Fibroblast of mammary gland (primary cell): ENCODE measurements at regions not wholly inside any gene's neighbourhood (a gene's known extent, or its start where the extent isn't known, plus 50 kb on each side); places are given as distances from the start of the nearest gene placed in this dataset.

Experiments used
- DNase-seq: peaks from one replicate; pipeline ENCODE4 v3.0.0-alpha.2; 2010; ENCODE audit warnings: low read depth
- H3K4me3 ChIP-seq: 2 replicates; pipeline ENCODE4 v1.5.1; 2011; ENCODE audit warnings: low read depth, mild to moderate bottlenecking, low read length, moderate library complexity; ENCODE audit not compliant: control insufficient read depth
- TF ChIP-seq, protein P1 (sequence below): conservative IDR thresholded peaks from 2 replicates; pipeline ENCODE4 v1.5.1; 2011; ENCODE audit warnings: low read depth, low read length, inconsistent platforms; ENCODE audit not compliant: control insufficient read depth, insufficient read depth

DNA sequence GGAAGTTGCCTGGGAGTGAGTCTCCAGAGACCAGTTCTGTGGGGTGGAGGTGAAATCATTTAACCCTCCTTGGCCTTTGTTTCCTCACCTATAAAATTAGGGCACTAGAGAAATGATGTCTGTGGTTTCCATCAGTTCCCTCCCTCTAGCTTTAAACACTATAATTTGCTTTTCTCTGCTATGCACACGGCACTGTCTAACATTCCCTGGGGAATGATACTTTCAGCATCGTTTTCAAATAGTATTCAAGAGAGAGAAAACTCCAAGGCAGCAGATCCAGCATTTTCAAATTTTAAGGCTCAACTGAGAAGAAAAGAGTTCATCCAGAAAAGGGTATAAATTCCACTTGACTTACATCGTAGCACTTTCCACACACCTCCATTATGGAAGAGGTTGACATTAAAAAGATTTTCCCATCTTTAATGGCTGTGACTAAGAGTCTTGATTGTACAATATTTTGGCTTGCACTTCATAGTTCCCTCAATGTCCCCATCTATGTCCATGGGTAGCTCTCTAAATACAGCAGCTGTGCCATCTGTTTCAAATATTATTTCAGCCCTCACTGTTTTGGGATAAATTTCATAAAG is 137.7 kb upstream of the ZPLD1 start:
- no peak overlapping the region for H3K4me3 ChIP-seq
- TF ChIP-seq, protein P1, sequence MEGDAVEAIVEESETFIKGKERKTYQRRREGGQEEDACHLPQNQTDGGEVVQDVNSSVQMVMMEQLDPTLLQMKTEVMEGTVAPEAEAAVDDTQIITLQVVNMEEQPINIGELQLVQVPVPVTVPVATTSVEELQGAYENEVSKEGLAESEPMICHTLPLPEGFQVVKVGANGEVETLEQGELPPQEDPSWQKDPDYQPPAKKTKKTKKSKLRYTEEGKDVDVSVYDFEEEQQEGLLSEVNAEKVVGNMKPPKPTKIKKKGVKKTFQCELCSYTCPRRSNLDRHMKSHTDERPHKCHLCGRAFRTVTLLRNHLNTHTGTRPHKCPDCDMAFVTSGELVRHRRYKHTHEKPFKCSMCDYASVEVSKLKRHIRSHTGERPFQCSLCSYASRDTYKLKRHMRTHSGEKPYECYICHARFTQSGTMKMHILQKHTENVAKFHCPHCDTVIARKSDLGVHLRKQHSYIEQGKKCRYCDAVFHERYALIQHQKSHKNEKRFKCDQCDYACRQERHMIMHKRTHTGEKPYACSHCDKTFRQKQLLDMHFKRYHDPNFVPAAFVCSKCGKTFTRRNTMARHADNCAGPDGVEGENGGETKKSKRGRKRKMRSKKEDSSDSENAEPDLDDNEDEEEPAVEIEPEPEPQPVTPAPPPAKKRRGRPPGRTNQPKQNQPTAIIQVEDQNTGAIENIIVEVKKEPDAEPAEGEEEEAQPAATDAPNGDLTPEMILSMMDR = no peak
- DNase-seq = peak; percentile 1

DNA sequence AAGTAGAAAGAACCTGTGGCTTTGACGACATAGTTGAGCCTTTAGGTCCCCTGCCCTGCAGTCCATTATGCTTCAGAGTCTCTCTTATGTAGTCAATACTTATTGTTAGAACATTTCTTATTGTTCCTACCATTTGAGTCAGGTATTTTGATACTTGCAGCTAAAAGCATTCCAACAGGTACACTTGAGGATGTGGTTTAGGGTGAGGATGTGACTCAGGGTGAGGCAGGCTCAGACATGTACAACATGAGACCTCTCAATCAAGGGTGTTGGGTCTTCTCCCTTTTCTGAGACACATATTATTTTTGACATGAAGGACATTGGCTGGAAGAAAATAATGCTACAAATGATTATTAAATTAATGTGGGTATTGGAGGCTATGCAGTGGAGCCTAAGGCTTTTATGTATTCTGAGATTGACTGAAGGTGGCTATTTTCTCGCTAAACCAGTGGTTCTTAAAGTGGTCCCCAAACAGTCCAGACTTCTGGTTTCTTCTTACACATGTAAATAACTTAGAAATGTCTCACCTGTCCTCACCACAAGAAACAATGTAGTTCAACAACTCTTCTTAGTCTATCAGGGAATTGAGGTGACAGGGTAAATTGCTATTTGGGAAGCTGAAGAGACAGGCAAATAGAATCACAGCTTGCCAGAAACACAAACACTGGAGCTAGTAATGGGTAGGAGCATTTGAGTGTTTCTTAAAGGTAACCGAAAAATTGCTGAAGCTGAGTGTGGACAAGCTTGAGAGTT is 135.5 kb upstream of the ZPLD1 start:
- TF ChIP-seq, protein P1 = no peak
- no peak overlapping the region for H3K4me3 ChIP-seq
- DNase-seq = no peak

DNA sequence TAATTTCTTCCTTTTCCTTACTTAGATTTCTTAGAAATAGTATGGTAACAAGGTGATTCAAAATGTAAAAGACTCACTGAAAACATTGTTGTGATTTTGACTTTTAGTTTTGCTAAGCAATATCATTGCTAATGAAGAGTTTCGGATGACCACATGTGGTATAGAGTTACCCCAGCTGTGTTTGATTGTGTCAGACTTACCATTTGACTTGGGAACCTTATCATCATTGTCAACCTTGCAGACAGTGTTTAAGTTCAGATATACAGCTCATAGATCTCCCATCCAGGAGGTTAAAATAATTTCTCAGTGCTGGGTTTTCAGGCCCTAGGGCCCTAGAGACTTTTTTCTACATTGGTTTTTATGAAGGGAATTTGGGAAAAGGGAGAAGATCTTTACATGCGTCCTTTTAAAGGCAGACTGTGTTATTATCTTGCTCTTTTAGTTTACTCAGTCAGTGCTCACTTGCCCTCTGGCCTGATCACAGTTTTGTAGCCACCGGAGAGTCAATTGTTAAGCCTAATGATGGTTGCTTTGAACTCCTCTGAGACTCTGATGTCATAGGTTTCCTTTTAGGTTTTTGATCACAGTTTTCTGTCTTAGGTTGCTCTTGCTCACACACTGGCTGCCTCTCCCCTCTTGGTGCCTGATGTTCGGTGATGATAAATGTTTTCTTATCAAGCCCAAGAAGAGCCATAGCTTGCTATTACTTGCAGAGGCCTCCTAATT is 133.5 kb upstream of the ZPLD1 start:
- TF ChIP-seq, protein P1 = no peak
- H3K4me3 ChIP-seq = no peak overlapping the region
- no peak for DNase-seq

DNA sequence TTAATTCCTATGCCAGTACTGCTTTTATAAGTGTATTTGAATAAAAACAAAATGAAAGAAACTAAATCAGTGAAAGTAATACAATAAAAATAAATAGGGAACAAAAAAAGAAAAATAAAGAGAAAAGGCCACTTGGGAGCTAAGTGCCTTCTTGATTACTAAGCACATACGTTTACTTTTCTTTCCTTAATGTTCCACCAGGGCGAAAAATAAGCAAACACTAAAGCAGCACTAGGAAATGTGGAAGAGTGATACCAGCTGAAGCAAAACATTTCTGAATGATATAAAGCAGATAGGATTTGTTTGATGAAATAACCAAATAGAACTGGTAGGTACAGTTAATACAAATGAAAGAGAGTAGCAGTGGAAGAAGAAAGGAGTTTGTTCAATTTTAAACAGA is 132.8 kb upstream of the ZPLD1 start:
- TF ChIP-seq, protein P1 = no peak
- H3K4me3 ChIP-seq = no peak overlapping the region
- no peak for DNase-seq

DNA sequence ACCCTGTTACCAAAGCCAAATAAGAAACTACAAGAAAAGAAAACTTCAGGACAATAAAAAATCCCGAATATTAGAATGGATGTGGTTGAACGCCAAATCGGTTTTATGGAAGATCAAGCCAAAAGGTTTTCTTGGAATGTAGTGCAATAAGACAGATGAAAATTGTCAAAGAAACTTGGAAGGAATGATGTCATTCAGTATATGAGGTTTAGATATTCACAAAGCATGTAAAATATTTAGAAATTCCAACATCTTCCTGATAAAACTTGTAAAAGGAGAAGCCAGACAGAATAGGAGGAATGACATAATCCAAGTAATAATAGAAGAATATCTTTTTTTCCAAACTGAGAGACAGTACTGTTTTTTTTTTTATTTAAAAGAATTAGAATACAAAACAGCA is 130.3 kb upstream of the ZPLD1 start:
- TF ChIP-seq, protein P1 = no peak
- no peak for DNase-seq
- no peak overlapping the region for H3K4me3 ChIP-seq

DNA sequence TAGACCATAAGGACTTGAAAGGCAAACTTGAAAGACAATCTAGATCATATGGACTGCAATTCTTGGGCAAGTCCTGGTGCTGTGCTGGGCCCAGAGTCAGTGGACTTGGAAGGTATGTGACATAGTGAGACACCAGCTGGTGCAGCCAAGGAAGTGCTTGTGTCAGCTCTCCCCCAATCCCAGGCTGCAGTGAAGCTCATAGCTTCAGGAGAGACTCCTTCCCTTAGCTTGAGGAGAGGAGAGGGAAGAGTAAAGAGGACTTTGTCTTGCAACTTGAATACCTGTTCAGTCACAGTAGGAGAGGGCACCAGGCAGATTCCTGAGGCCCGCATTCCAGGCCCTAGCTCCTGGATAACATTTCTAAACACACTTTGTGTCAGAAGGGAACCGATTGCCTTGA is 127.4 kb upstream of the ZPLD1 start:
- TF ChIP-seq, protein P1 = no peak
- DNase-seq = no peak
- H3K4me3 ChIP-seq = no peak overlapping the region
